ENCODE measurements at regions not wholly inside any gene's neighbourhood (a gene's known extent, or its start where the extent isn't known, plus 50 kb on each side); places are given as distances from the start of the nearest gene placed in this dataset.

DNA sequence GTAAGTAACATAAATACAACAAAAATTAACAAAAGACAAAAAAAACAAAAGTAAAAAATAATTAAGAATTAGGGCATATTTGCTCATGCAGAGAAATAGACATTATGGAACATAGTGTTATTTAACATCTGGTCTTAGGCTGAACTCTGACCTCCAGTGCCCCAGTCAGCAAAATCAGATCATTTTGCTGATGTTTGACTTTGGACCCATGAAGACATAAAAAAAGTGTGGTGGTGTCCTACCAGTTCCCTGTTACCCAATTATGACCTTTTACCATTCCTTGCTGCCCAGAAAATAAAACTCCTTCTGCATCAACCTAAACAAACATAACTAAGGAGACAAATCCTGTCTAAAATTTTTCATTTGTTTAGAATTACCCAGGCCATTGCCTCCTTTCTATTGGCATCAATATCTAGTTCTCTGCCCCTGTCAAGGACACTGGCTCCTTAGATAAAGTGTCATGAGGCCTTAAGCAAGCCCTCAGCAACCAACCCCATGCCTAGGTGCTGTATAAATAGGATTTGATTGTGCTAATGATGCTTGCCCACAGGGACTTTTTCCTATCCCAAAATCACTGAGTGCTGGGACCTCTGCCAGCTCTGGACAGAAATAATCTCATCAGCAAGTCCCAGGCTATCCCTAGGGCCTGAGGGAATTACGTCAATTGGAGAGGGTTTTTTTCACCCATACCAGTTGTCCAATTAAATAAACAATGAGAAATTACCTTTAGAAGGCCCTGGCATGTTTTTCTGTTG is 334.5 kb upstream of the UMPS start:
- no peak for DNase-seq (ENCODE audit: low read depth in 1 of 2, low spot score in 1 of 2)
- TF ChIP-seq GABPA (IDR thresholded peaks at IDR 0.05; ENCODE audit: low read depth) = no peak
- TF ChIP-seq CTCF (IDR thresholded peaks at IDR 0.05; ENCODE audit: insufficient read depth, low read length) = no peak
- TF ChIP-seq, protein P1, sequence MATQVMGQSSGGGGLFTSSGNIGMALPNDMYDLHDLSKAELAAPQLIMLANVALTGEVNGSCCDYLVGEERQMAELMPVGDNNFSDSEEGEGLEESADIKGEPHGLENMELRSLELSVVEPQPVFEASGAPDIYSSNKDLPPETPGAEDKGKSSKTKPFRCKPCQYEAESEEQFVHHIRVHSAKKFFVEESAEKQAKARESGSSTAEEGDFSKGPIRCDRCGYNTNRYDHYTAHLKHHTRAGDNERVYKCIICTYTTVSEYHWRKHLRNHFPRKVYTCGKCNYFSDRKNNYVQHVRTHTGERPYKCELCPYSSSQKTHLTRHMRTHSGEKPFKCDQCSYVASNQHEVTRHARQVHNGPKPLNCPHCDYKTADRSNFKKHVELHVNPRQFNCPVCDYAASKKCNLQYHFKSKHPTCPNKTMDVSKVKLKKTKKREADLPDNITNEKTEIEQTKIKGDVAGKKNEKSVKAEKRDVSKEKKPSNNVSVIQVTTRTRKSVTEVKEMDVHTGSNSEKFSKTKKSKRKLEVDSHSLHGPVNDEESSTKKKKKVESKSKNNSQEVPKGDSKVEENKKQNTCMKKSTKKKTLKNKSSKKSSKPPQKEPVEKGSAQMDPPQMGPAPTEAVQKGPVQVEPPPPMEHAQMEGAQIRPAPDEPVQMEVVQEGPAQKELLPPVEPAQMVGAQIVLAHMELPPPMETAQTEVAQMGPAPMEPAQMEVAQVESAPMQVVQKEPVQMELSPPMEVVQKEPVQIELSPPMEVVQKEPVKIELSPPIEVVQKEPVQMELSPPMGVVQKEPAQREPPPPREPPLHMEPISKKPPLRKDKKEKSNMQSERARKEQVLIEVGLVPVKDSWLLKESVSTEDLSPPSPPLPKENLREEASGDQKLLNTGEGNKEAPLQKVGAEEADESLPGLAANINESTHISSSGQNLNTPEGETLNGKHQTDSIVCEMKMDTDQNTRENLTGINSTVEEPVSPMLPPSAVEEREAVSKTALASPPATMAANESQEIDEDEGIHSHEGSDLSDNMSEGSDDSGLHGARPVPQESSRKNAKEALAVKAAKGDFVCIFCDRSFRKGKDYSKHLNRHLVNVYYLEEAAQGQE (IDR thresholded peaks at IDR 0.05; ENCODE audit: insufficient replicate concordance, low read depth) = no peak
- TF ChIP-seq SPI1 (IDR thresholded peaks at IDR 0.05; ENCODE audit: borderline replicate concordance, low read depth) = no peak
- TF ChIP-seq POLR2AphosphoS5 (IDR thresholded peaks at IDR 0.05; ENCODE audit: low read depth) = no peak
- no peak overlapping the region for H3K4me3 ChIP-seq (replicated peaks; ENCODE audit: insufficient read depth, low read length)
- H3K27me3 ChIP-seq (ENCODE audit: insufficient read depth, poor library complexity, severe bottlenecking) = no peaks in the 10 kb centered on the region
- H3K27ac ChIP-seq (replicated peaks) = no peak overlapping the region

DNA sequence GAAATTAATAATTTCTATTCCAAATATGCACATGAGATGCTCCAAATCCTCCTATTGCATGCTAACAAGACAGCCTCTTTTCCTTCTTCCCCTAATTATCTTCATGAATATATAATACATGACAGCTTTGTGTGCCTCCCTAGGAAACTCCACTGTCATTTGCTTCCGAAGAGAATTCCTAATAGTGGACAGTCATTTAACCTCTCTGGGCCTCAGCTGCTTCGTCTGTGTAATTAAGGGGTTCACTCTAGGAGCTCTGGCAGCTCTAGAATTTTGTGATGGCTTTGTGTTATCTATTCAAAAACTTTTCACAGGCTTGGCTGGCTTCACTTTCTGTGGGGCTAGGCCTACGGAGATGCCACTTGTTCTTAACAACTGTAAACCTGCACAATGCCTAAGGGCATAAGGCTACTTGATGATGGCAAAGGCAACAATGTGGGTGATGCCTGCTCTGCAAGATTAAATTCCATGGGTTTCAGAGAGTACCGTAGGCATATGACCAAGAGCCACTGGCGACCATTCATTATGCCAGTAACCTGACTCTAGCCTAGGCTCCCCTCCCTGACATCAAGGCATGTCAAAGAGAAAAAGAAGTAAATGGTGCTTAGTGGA is 333.8 kb upstream of the UMPS start:
- no peak overlapping the region for H3K27ac ChIP-seq (replicated peaks)
- no peaks in the 10 kb centered on the region for H3K27me3 ChIP-seq (ENCODE audit: insufficient read depth, poor library complexity, severe bottlenecking)
- H3K4me3 ChIP-seq (replicated peaks; ENCODE audit: insufficient read depth, low read length) = no peak overlapping the region
- DNase-seq (ENCODE audit: low read depth in 1 of 2, low spot score in 1 of 2) = no peak
- no peak for TF ChIP-seq POLR2AphosphoS5 (IDR thresholded peaks at IDR 0.05; ENCODE audit: low read depth)
- no peak for TF ChIP-seq SPI1 (IDR thresholded peaks at IDR 0.05; ENCODE audit: borderline replicate concordance, low read depth)
- no peak for TF ChIP-seq CTCF (IDR thresholded peaks at IDR 0.05; ENCODE audit: insufficient read depth, low read length)
- TF ChIP-seq GABPA (IDR thresholded peaks at IDR 0.05; ENCODE audit: low read depth) = no peak
- TF ChIP-seq, protein P1 (IDR thresholded peaks at IDR 0.05; ENCODE audit: insufficient replicate concordance, low read depth) = no peak

DNA sequence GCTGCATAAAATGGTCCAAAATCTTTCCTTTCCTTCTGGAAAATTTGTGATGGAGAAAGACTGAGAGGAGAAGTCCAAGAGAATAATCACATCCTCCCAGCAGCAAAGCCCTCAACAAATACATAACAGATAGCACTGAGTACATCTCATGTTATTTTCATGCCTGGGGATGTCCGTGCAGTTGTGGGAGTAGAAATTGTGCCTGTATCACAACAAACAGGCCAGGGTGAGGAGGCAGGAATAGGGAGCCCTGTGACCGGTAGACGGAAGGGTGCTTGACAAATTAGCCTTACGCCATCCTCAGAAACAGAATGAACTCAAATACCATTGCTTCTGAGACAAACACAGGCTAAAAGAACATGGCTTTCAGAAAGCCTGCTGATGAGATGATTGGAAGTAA is 333.2 kb upstream of the UMPS start:
- Histone ChIP-seq H3K27ac (replicated peaks) (no peak overlapping the region), H3K27me3 (ENCODE audit: insufficient read depth, poor library complexity, severe bottlenecking) (no peaks in the 10 kb centered on the region), H3K4me3 (replicated peaks; ENCODE audit: insufficient read depth, low read length) (no peak overlapping the region)
- no peak for DNase-seq (ENCODE audit: low read depth in 1 of 2, low spot score in 1 of 2)
- TF ChIP-seq, protein P1 (IDR thresholded peaks at IDR 0.05; ENCODE audit: insufficient replicate concordance, low read depth) = no peak
- TF ChIP-seq SPI1 (IDR thresholded peaks at IDR 0.05; ENCODE audit: borderline replicate concordance, low read depth) = no peak
- no peak for TF ChIP-seq CTCF (IDR thresholded peaks at IDR 0.05; ENCODE audit: insufficient read depth, low read length)
- no peak for TF ChIP-seq GABPA (IDR thresholded peaks at IDR 0.05; ENCODE audit: low read depth)
- TF ChIP-seq POLR2AphosphoS5 (IDR thresholded peaks at IDR 0.05; ENCODE audit: low read depth) = no peak
